Vagina (tissue), 2 donors: ENCODE measurements at regions not wholly inside any gene's neighbourhood (a gene's known extent, or its start where the extent isn't known, plus 50 kb on each side); places are given as distances from the start of the nearest gene placed in this dataset.
"Not testable (repeated sequence)": the region's sequence is repeated elsewhere in the genome, so short reads cannot be mapped to it uniquely, and the experiment has no call there.

ENCODE experiments used
- DNase-seq, 2 donors: peaks; one replicate each; pipeline ENCODE4 v3.0.0-alpha.2; 2017; ENCODE audit errors: extremely low spot score in 2 of 2
- H3K27ac ChIP-seq: fragments of 200-600 bp; sonication (generic); one replicate; pipeline ENCODE4 v1.5.1; 2019
- H3K27me3 ChIP-seq: fragments of 200-600 bp; sonication (generic); one replicate; pipeline ENCODE4 v1.5.1; 2019
- H3K36me3 ChIP-seq, 2 donors: fragments of 200-600 bp; sonication (generic); one replicate each; pipeline ENCODE4 v1.5.1; 2017 to 2019
- H3K4me1 ChIP-seq: fragments of 200-600 bp; sonication (generic); one replicate; pipeline ENCODE4 v1.5.1; 2019
- H3K4me3 ChIP-seq, 2 donors: fragments of 200-600 bp; sonication (generic); 1 replicate in 1 of 2; 2 replicates in 1 of 2; pipeline ENCODE4 v1.5.1; 2016 to 2019
- H3K9me3 ChIP-seq: fragments of 200-600 bp; sonication (generic); one replicate; pipeline ENCODE4 v1.5.1; 2019
- POLR2A ChIP-seq, 2 donors: fragments of 450-650 bp; IDR thresholded peaks; one replicate each; pipeline ENCODE4 v1.6.1; 2017; ENCODE audit warnings: antibody characterized with exemption in 2 of 2, mild to moderate bottlenecking in 2 of 2, moderate library complexity in 2 of 2
- POLR2AphosphoS5 ChIP-seq, 2 donors: sonication (generic); formaldehyde crosslinking; IDR thresholded peaks; one replicate each; pipeline ENCODE4 v1.9.0; 2017; ENCODE audit warnings: antibody characterized with exemption in 2 of 2, mild to moderate bottlenecking in 2 of 2, low read depth in 1 of 2; ENCODE audit not compliant: insufficient read depth in 1 of 2
- intact Hi-C: fragments of 100-400 bp; cut with DNase I; formaldehyde crosslinking; loops from one replicate; pipeline ENCODE4 v1.15.1; 2023
- TF ChIP-seq, protein P1 (sequence below), 3 experiments: fragments of 450-650 bp in 2 of 3; fragments of 200-600 bp in 1 of 3; sonication (generic) in 1 of 3; IDR thresholded peaks; one replicate each; pipeline ENCODE4 v1.5.1; 2017 to 2019; ENCODE audit warnings: antibody characterized with exemption in 3 of 3, mild to moderate bottlenecking in 2 of 3, moderate library complexity in 2 of 3

- no peak for TF ChIP-seq POLR2A (IDR thresholded peaks at IDR 0.05)
- no peak for TF ChIP-seq POLR2AphosphoS5 (IDR thresholded peaks at IDR 0.05; ENCODE audit: insufficient read depth in 1 of 2, low read depth in 1 of 2)
- TF ChIP-seq, protein P1, sequence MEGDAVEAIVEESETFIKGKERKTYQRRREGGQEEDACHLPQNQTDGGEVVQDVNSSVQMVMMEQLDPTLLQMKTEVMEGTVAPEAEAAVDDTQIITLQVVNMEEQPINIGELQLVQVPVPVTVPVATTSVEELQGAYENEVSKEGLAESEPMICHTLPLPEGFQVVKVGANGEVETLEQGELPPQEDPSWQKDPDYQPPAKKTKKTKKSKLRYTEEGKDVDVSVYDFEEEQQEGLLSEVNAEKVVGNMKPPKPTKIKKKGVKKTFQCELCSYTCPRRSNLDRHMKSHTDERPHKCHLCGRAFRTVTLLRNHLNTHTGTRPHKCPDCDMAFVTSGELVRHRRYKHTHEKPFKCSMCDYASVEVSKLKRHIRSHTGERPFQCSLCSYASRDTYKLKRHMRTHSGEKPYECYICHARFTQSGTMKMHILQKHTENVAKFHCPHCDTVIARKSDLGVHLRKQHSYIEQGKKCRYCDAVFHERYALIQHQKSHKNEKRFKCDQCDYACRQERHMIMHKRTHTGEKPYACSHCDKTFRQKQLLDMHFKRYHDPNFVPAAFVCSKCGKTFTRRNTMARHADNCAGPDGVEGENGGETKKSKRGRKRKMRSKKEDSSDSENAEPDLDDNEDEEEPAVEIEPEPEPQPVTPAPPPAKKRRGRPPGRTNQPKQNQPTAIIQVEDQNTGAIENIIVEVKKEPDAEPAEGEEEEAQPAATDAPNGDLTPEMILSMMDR (IDR thresholded peaks at IDR 0.05) = no peak
- peak overlapping the region; percentile 76 to 87 for H3K4me3 ChIP-seq
- intact Hi-C loops = no loop called here
Observed at GRCh38 chr9:94029932-94030317, 54.3 kb upstream of the PTPDC1 start.

DNA sequence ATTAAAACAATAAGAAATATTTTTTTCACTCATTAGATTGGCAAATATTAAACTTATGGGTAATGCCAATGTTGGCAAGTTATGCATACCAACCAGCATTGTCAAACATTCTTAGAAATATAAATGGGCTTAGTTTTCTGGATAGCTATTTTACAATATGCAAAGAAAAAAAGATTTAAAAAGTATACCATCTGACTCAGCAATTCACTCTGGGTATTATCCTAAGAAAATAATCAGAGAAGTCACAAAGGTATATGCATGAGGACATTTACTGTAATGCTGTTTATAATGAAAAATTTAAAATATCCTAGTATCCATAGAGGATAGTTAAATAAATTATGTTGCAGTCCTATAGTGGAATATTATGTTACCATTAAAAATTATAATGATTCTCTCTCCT, 57.4 kb upstream of the PTPDC1 start:
- H3K9me3 ChIP-seq = no peaks in the 10 kb centered on the region
- intact Hi-C loops = no loop called here
- no peaks in the 10 kb centered on the region for H3K27me3 ChIP-seq
- peaks cover 7% of the 10 kb centered on the region for H3K4me1 ChIP-seq
- DNase-seq = no peak
- H3K36me3 ChIP-seq = no peaks in the 10 kb centered on the region
- H3K4me3 ChIP-seq = no peak overlapping the region
- H3K27ac ChIP-seq = no peak overlapping the region
- TF ChIP-seq POLR2AphosphoS5 (IDR thresholded peaks at IDR 0.05; ENCODE audit: insufficient read depth in 1 of 2, low read depth in 1 of 2) = no peak
- no peak for TF ChIP-seq POLR2A (IDR thresholded peaks at IDR 0.05)
- TF ChIP-seq, protein P1 (IDR thresholded peaks at IDR 0.05) = no peak

More at GRCh38 chr9:94029932-94030317, 54.3 kb upstream of the PTPDC1 start:
- Histone ChIP-seq H3K27me3 (no peaks in the 10 kb centered on the region), H3K36me3 (no peaks in the 10 kb centered on the region), H3K4me1 (peaks cover 17% of the 10 kb centered on the region), H3K27ac (peak overlapping the region; percentile 68), H3K9me3 (no peaks in the 10 kb centered on the region)
- no peak for DNase-seq

- DNase-seq, H3K4me3 ChIP-seq, H3K9me3 ChIP-seq, H3K36me3 ChIP-seq, H3K27ac ChIP-seq, intact Hi-C loops, H3K27me3 ChIP-seq: not testable (repeated sequence)
- peaks cover 17% of the 10 kb centered on the region for H3K4me1 ChIP-seq
Observed at GRCh38 chr9:94022476-94022875, 61.8 kb upstream of the PTPDC1 start.

DNA sequence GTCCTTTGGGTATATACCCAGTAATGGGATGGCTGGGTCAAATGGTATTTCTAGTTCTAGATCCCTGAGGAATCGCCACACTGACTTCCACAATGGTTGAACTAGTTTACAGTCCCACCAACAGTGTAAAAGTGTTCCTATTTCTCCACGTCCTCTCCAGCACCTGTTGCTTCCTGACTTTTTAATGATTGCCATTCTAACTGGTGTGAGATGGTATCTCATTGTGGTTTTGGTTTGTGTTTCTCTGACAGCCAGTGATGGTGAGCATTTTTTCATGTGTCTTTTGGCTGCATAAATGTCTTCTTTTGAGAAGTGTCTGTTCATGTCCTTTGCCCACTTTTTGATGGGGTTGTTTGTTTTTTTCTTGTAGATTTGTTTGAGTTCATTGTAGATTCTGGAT, 63.4 kb upstream of the PTPDC1 start:
- H3K27ac ChIP-seq, DNase-seq, intact Hi-C loops, H3K4me3 ChIP-seq, H3K9me3 ChIP-seq, H3K36me3 ChIP-seq, H3K27me3 ChIP-seq: not testable (repeated sequence)
- H3K4me1 ChIP-seq = peaks cover 17% of the 10 kb centered on the region

DNA sequence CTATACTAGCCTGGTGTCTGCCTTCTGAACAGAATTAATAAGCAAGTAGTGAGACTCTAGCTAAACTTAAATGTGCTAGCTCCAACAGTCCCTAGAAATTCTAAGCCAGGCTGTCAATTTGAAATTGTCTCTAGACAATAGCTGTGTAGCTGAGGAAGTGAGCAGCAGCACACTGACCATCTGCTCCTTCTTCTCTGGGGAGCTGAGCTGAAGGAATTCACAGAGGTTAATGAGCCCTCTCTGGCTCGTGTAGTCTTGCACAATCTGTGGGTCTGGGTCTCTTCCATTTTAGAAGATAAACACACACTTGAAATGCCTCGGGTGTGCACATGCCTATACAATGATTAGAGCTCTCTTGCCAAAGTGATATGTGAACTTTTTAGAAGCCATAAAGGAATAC, 63.5 kb upstream of the BARX1 start:
- peaks cover 17% of the 10 kb centered on the region for H3K4me1 ChIP-seq
- no peaks in the 10 kb centered on the region for H3K36me3 ChIP-seq
- no peak overlapping the region for H3K27ac ChIP-seq
- intact Hi-C loops = no loop called here
- no peak for TF ChIP-seq POLR2A (IDR thresholded peaks at IDR 0.05)
- H3K4me3 ChIP-seq = no peak overlapping the region
- DNase-seq = no peak
- no peaks in the 10 kb centered on the region for H3K9me3 ChIP-seq
- H3K27me3 ChIP-seq = no peaks in the 10 kb centered on the region

GRCh38 chr9:94017939-94018531, 62.9 kb upstream of the BARX1 start:
- Histone ChIP-seq H3K4me3 (no peak overlapping the region), H3K4me1 (peaks cover 17% of the 10 kb centered on the region), H3K9me3 (no peaks in the 10 kb centered on the region), H3K27me3 (no peaks in the 10 kb centered on the region), H3K36me3 (no peaks in the 10 kb centered on the region), H3K27ac (no peak overlapping the region)
- TF ChIP-seq, protein P1 (IDR thresholded peaks at IDR 0.05) = no peak
- TF ChIP-seq POLR2AphosphoS5 (IDR thresholded peaks at IDR 0.05; ENCODE audit: insufficient read depth in 1 of 2, low read depth in 1 of 2) (no peak), POLR2A (IDR thresholded peaks at IDR 0.05) (no peak)
- intact Hi-C loops = no loop called here
- no peak for DNase-seq

DNA sequence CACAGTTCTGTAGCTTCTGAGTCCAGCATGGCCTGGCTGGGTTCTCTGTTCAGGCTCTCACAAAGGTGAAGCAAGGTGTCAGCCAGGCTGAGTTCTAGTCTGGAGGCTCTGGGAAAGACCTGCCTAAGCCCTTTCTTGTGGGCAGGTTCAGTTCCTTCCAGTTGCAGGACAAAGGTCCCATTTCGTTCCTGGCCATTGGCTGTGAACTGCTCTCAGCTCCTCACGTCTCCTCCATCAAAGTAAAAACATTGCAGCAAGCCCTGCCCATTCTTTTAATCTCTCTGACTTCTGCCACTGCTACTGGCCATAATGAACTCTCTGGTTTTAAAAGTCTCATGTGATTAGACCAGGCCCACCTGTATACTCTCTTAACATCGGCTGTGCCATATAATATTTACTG, 61.6 kb upstream of the BARX1 start:
- intact Hi-C loops = no loop called here
- DNase-seq = no peak

More for the DNA sequence above, 61.6 kb upstream of the BARX1 start:
- H3K27ac ChIP-seq = no peak overlapping the region
- peaks cover 17% of the 10 kb centered on the region for H3K4me1 ChIP-seq
- no peak overlapping the region for H3K4me3 ChIP-seq
- H3K9me3 ChIP-seq = no peaks in the 10 kb centered on the region
- TF ChIP-seq POLR2A (IDR thresholded peaks at IDR 0.05) = no peak
- H3K27me3 ChIP-seq = no peaks in the 10 kb centered on the region
- no peaks in the 10 kb centered on the region for H3K36me3 ChIP-seq
